Keratinocyte (primary cell): ENCODE measurements at regions not wholly inside any gene's neighbourhood (a gene's known extent, or its start where the extent isn't known, plus 50 kb on each side); places are given as distances from the start of the nearest gene placed in this dataset.

Experiments
- DNase-seq: peaks from one replicate; pipeline ENCODE4 v3.0.0-alpha.2; 2011; ENCODE audit warnings: low read depth, missing footprints, low spot score
- FAIRE-seq: peaks from 2 replicates; lab custom pipeline; 2011; peaks lifted over from hg19 to GRCh38; lab: Jason Lieb, UNC
- H2AFZ ChIP-seq: 2 replicates; pipeline ENCODE4 v1.6.0; 2012; ENCODE audit warnings: low read length, control low read depth, inconsistent platforms; ENCODE audit not compliant: control insufficient read depth
- H3K27ac ChIP-seq: 2 replicates; pipeline ENCODE4 v1.5.1; 2011; ENCODE audit warnings: low read length; ENCODE audit not compliant: control insufficient read depth, insufficient read depth
- H3K27me3 ChIP-seq: 3 replicates; pipeline ENCODE4 v1.6.0; 2011; ENCODE audit warnings: low read length; ENCODE audit not compliant: control insufficient read depth, insufficient read depth; ENCODE audit errors: extremely low read depth
- H3K36me3 ChIP-seq, 2 experiments: 2 replicates in 1 of 2; 3 replicates in 1 of 2; pipeline ENCODE4 v1.5.1; 2011; ENCODE audit warnings: low read length in 2 of 2, mild to moderate bottlenecking in 1 of 2; ENCODE audit not compliant: control insufficient read depth in 2 of 2, insufficient read depth in 2 of 2; ENCODE audit errors: extremely low read depth in 1 of 2
- H3K4me1 ChIP-seq: 3 replicates; pipeline ENCODE4 v1.5.1; 2011; ENCODE audit warnings: low read length; ENCODE audit not compliant: control insufficient read depth, insufficient read depth; ENCODE audit errors: extremely low read depth
- H3K4me2 ChIP-seq: 3 replicates; pipeline ENCODE4 v1.6.0; 2011; ENCODE audit warnings: low read depth, low read length; ENCODE audit not compliant: control insufficient read depth, insufficient read depth; ENCODE audit errors: extremely low read depth
- H3K4me3 ChIP-seq, 3 experiments: fragments of 200-600 bp in 1 of 3; sonication (generic) in 1 of 3; 2 replicates in 2 of 3; 3 replicates in 1 of 3; pipeline ENCODE4 v1.5.1; 2011 to 2016; ENCODE audit warnings: low read length in 3 of 3, mild to moderate bottlenecking in 3 of 3, control low read depth in 2 of 3, inconsistent platforms in 1 of 3, low read depth in 1 of 3, mixed read lengths in 1 of 3, mixed run types in 1 of 3, moderate library complexity in 1 of 3; ENCODE audit not compliant: control insufficient read depth in 2 of 3, insufficient read depth in 2 of 3; ENCODE audit errors: extremely low read depth in 1 of 3
- H3K79me2 ChIP-seq: 2 replicates; pipeline ENCODE4 v1.6.0; 2012; ENCODE audit warnings: low read length; ENCODE audit not compliant: control insufficient read depth, insufficient read depth
- H3K9ac ChIP-seq: 3 replicates; pipeline ENCODE4 v1.6.0; 2011; ENCODE audit warnings: low read length; ENCODE audit not compliant: control insufficient read depth, insufficient read depth; ENCODE audit errors: extremely low read depth
- H3K9me1 ChIP-seq: 3 replicates; pipeline ENCODE4 v1.6.0; 2011; ENCODE audit warnings: low read length; ENCODE audit not compliant: control insufficient read depth, insufficient read depth; ENCODE audit errors: extremely low read depth
- H3K9me3 ChIP-seq: 2 replicates; pipeline ENCODE4 v1.5.1; 2012; ENCODE audit warnings: low read depth, low read length; ENCODE audit not compliant: control insufficient read depth
- H4K20me1 ChIP-seq: 3 replicates; pipeline ENCODE4 v1.6.0; 2011; ENCODE audit warnings: low read length; ENCODE audit not compliant: control insufficient read depth, insufficient read depth; ENCODE audit errors: extremely low read depth
- EZH2 ChIP-seq: IDR thresholded peaks from one replicate; pipeline ENCODE4 v1.6.1; 2012; ENCODE audit warnings: inconsistent platforms, mild to moderate bottlenecking, low read length, moderate library complexity
- dilution Hi-C: fragments of 300-500 bp; cut with MboI; formaldehyde crosslinking; loops from one replicate; pipeline ENCODE4 v1.7.0; 2020; ENCODE audit warnings: low sequenced_read_pairs; ENCODE audit not compliant: extremely low pct_ligation_motif_present
- TF ChIP-seq, protein P1 (sequence below), 3 experiments: IDR thresholded peaks in 1 of 3; conservative IDR thresholded peaks in 1 of 3; optimal IDR thresholded peaks in 1 of 3; 2 replicates in 2 of 3; 3 replicates in 1 of 3; pipeline versions ENCODE3 to v1.5.1; 2011; ENCODE audit warnings: low read length in 3 of 3, mild to moderate bottlenecking in 3 of 3, moderate library complexity in 2 of 3, control low read depth in 1 of 3, inconsistent platforms in 1 of 3; ENCODE audit not compliant: insufficient read depth in 2 of 3; ENCODE audit errors: extremely low read depth in 1 of 3

- Histone ChIP-seq H3K9me1 (no peaks in the 10 kb centered on the region), H3K4me3 (peak overlapping the region in 1 of 3 experiments; percentile 7), H3K9ac (peak overlapping the region; percentile 57), H2AFZ (peak overlapping the region; percentile 73), H3K4me1 (peaks cover 32% of the 10 kb centered on the region), H3K4me2 (peak overlapping the region; percentile 62), H3K27ac (peak overlapping the region; percentile 98), H3K36me3 (no peaks in the 10 kb centered on the region), H3K27me3 (no peaks in the 10 kb centered on the region), H3K79me2 (no peaks in the 10 kb centered on the region), H3K9me3 (no peaks in the 10 kb centered on the region), H4K20me1 (no peaks in the 10 kb centered on the region)
- no peak for TF ChIP-seq EZH2
- TF ChIP-seq, protein P1, sequence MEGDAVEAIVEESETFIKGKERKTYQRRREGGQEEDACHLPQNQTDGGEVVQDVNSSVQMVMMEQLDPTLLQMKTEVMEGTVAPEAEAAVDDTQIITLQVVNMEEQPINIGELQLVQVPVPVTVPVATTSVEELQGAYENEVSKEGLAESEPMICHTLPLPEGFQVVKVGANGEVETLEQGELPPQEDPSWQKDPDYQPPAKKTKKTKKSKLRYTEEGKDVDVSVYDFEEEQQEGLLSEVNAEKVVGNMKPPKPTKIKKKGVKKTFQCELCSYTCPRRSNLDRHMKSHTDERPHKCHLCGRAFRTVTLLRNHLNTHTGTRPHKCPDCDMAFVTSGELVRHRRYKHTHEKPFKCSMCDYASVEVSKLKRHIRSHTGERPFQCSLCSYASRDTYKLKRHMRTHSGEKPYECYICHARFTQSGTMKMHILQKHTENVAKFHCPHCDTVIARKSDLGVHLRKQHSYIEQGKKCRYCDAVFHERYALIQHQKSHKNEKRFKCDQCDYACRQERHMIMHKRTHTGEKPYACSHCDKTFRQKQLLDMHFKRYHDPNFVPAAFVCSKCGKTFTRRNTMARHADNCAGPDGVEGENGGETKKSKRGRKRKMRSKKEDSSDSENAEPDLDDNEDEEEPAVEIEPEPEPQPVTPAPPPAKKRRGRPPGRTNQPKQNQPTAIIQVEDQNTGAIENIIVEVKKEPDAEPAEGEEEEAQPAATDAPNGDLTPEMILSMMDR (optimal IDR thresholded peaks at IDR 0.05 in 1 of 3, IDR thresholded peaks at IDR 0.05 in 1 of 3, conservative IDR thresholded peaks at IDR 0.05 in 1 of 3; ENCODE audit: extremely low read depth in 1 of 3, insufficient read depth in 2 of 3, low read length in 3 of 3): no peak
- peak; percentile 33 for DNase-seq
- peak; percentile 77 for FAIRE-seq
- dilution Hi-C loops: no loop called here
Measured at GRCh38 chr6:81938991-81939732, 186.7 kb upstream of the TENT5A start.

- Histone ChIP-seq H3K9me3 (no peaks in the 10 kb centered on the region), H3K4me1 (peaks cover 32% of the 10 kb centered on the region), H3K27ac (peak overlapping the region; percentile 98), H3K4me3 (no peak overlapping the region), H3K9me1 (no peaks in the 10 kb centered on the region), H3K79me2 (no peaks in the 10 kb centered on the region), H3K36me3 (no peaks in the 10 kb centered on the region), H4K20me1 (no peaks in the 10 kb centered on the region), H3K27me3 (no peaks in the 10 kb centered on the region), H3K9ac (peak overlapping the region; percentile 57), H2AFZ (peak overlapping the region; percentile 2), H3K4me2 (peak overlapping the region; percentile 62)
- no peak for TF ChIP-seq EZH2
- TF ChIP-seq, protein P1 (optimal IDR thresholded peaks at IDR 0.05 in 1 of 3, IDR thresholded peaks at IDR 0.05 in 1 of 3, conservative IDR thresholded peaks at IDR 0.05 in 1 of 3; ENCODE audit: extremely low read depth in 1 of 3, insufficient read depth in 2 of 3, low read length in 3 of 3): no peak
- FAIRE-seq (peak; percentile 97), DNase-seq (peak; percentile 94)
- dilution Hi-C loops: no loop called here
Measured at GRCh38 chr6:81938014-81938856, 185.8 kb upstream of the TENT5A start.
